Nephron progenitor cell (in vitro differentiated cells): ENCODE measurements at regions not wholly inside any gene's neighbourhood (a gene's known extent, or its start where the extent isn't known, plus 50 kb on each side); places are given as distances from the start of the nearest gene placed in this dataset.

ENCODE experiments used
- DNase-seq: peaks from one replicate; pipeline ENCODE4 v3.0.0; 2021
- H3K27ac Mint-ChIP-seq: 2 replicates; pipeline ENCODE4 v1.8.0; 2021; ENCODE audit warnings: mild to moderate bottlenecking, moderate library complexity, mixed read lengths
- H3K27me3 Mint-ChIP-seq: 2 replicates; pipeline ENCODE4 v1.8.0; 2021; ENCODE audit warnings: mild to moderate bottlenecking, low read depth, mixed read lengths; ENCODE audit not compliant: poor library complexity
- H3K36me3 Mint-ChIP-seq: 2 replicates; pipeline ENCODE4 v1.8.0; 2021; ENCODE audit warnings: low read depth, mixed read lengths
- H3K4me1 Mint-ChIP-seq: 2 replicates; pipeline ENCODE4 v1.8.0; 2021; ENCODE audit warnings: mixed read lengths
- H3K4me3 Mint-ChIP-seq: 2 replicates; pipeline ENCODE4 v1.8.0; 2021; ENCODE audit warnings: mild to moderate bottlenecking, moderate library complexity, mixed read lengths
- H3K9me3 Mint-ChIP-seq: 2 replicates; pipeline ENCODE4 v1.8.0; 2021; ENCODE audit warnings: mild to moderate bottlenecking, moderate library complexity, mixed read lengths
- CTCF ChIP-seq: fragments of 200-600 bp; sonication (generic); IDR thresholded peaks from 2 replicates; pipeline ENCODE4 v1.5.0; 2021; ENCODE audit warnings: antibody characterized with exemption

GRCh38 chr1:228925691-228926090 is 190.4 kb downstream of the RHOU start:
- DNase-seq: no peak
- Mint-ChIP-seq H3K4me1 (peaks cover 27% of the 10 kb centered on the region), H3K36me3 (peaks cover 33% of the 10 kb centered on the region), H3K9me3 (peaks cover 67% of the 10 kb centered on the region), H3K4me3 (no peak overlapping the region), H3K27ac (no peak overlapping the region), H3K27me3 (peaks cover 7% of the 10 kb centered on the region)
- TF ChIP-seq CTCF: no peak

- Mint-ChIP-seq H3K4me1 (peaks cover 26% of the 10 kb centered on the region), H3K27ac (no peak overlapping the region), H3K36me3 (peaks cover 33% of the 10 kb centered on the region), H3K27me3 (peaks cover 6% of the 10 kb centered on the region), H3K4me3 (no peak overlapping the region), H3K9me3 (peaks cover 67% of the 10 kb centered on the region)
- no peak for DNase-seq
- TF ChIP-seq CTCF: no peak
Measured at GRCh38 chr1:228927421-228927820, 192.1 kb downstream of the RHOU start.

- no peak overlapping the region for H3K27ac Mint-ChIP-seq
- peaks cover 60% of the 10 kb centered on the region for H3K9me3 Mint-ChIP-seq
- peaks cover 26% of the 10 kb centered on the region for H3K4me1 Mint-ChIP-seq
- H3K4me3 Mint-ChIP-seq: no peak overlapping the region
- TF ChIP-seq CTCF: no peak
- H3K27me3 Mint-ChIP-seq: peaks cover 6% of the 10 kb centered on the region
- no peak for DNase-seq
- peaks cover 33% of the 10 kb centered on the region for H3K36me3 Mint-ChIP-seq
Measured at GRCh38 chr1:228927946-228928898, 192.9 kb downstream of the RHOU start.

GRCh38 chr1:228929476-228930027 is 194.3 kb downstream of the RHOU start:
- Mint-ChIP-seq H3K27me3 (peaks cover 7% of the 10 kb centered on the region), H3K9me3 (peaks cover 55% of the 10 kb centered on the region), H3K4me3 (no peak overlapping the region), H3K27ac (no peak overlapping the region), H3K4me1 (peaks cover 28% of the 10 kb centered on the region), H3K36me3 (peaks cover 33% of the 10 kb centered on the region)
- no peak for DNase-seq
- no peak for TF ChIP-seq CTCF

DNA sequence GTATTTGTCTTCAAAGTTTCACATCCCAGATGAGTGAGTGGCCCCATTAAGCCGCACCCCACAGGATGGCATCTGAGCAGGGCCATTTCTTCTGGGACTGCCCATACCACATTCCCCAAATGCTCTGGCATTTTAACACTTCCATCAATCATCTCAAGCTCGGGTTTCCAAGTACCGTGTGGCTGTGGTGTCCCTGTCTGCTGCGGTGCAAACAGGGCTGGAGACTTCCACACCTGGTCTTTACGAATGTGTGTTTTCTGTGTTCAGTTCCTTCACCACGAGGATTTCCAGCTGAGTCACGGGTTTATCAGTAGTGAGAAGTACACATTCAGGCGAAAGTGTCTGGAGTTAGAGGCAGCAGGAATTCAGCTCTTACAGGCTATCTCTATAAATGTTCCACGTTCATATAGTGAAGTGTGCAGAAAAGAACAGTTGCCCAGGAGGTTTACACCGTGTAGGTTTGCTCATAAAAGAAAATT is 195.2 kb downstream of the RHOU start:
- no peak overlapping the region for H3K4me3 Mint-ChIP-seq
- H3K27me3 Mint-ChIP-seq: peaks cover 6% of the 10 kb centered on the region
- peaks cover 38% of the 10 kb centered on the region for H3K4me1 Mint-ChIP-seq
- H3K27ac Mint-ChIP-seq: no peak overlapping the region
- DNase-seq: no peak
- H3K36me3 Mint-ChIP-seq: peaks cover 27% of the 10 kb centered on the region
- TF ChIP-seq CTCF: no peak
- H3K9me3 Mint-ChIP-seq: peaks cover 45% of the 10 kb centered on the region
